H7 (cell line): ENCODE measurements at regions not wholly inside any gene's neighbourhood (a gene's known extent, or its start where the extent isn't known, plus 50 kb on each side); places are given as distances from the start of the nearest gene placed in this dataset.

Experiments
- DNase-seq: peaks from one replicate; pipeline ENCODE4 v3.0.0; 2012
- H3K27me3 ChIP-seq: 2 replicates; pipeline ENCODE4 v1.6.0; 2011; ENCODE audit warnings: mild to moderate bottlenecking, low read length; ENCODE audit not compliant: control insufficient read depth, insufficient read depth
- H3K36me3 ChIP-seq: replicated peaks from 2 replicates; pipeline ENCODE4 v1.5.1; 2011; ENCODE audit warnings: low read length; ENCODE audit not compliant: control insufficient read depth, insufficient read depth
- H3K4me3 ChIP-seq: 2 replicates; pipeline ENCODE4 v1.5.1; 2011; ENCODE audit warnings: low read depth, mild to moderate bottlenecking, control low read depth, low read length, moderate library complexity; ENCODE audit not compliant: insufficient read depth

- no peaks in the 10 kb centered on the region for H3K36me3 ChIP-seq
- peaks cover 97% of the 10 kb centered on the region for H3K27me3 ChIP-seq
- H3K4me3 ChIP-seq: no peak overlapping the region
- peak; percentile 18 for DNase-seq
Measured at GRCh38 chr11:16610213-16610737, 128.2 kb upstream of the C11orf58 start.

- H3K27me3 ChIP-seq: peaks cover 97% of the 10 kb centered on the region
- H3K4me3 ChIP-seq: no peak overlapping the region
- H3K36me3 ChIP-seq: no peaks in the 10 kb centered on the region
- no peak for DNase-seq
Measured at GRCh38 chr11:16609769-16610168, 128.7 kb upstream of the C11orf58 start.

DNA sequence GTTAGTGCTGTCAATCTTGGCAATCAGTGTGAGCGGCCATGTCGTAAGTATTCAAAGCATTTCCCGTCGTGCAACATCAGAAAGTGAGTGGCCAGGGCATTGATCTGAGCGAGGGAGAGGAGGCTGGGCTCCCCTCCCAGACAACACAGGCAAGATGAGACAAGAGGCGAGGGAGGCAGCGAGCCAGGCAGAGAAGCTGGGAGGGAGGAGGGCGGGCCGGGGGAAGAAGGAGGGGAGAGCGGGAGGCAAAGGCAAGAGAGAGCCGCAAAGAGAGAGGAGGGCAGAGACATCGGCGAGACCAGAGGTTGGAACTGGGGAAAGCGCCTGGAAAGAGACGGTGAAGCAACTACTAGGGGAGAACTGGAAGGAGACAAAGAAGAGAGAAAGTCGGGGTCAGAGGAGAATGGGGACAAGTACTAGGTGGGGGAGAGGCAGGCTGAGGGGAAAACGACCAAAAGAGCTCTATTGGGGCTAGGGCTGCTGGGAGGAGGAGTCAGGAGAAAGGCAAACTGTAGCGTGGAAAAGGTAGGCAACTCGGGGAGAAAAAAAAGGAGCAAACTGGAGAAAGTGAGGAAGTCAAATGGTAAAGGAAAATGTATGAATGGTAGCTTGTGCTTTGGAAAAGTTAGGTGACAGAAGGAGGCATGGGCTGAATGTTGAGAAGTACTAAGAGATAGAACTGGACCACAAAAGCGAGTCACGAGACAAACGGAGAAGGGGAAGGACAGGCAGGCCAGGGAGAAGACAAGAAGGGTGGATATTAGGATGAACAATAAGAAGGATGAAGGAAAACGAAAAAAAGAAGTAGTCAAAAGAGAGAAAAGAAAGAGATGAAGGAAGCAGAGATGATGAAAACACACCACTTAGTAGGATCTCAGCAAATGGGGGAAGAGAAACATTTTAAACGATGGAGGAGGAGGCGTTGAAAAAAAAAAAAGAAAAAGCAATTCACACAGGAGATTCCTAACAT lies 130.5 kb upstream of the C11orf58 start:
- DNase-seq: peak; percentile 84
- Histone ChIP-seq H3K4me3 (peak overlapping the region; percentile 41), H3K27me3 (peaks cover 98% of the 10 kb centered on the region), H3K36me3 (no peaks in the 10 kb centered on the region)

GRCh38 chr11:16606784-16607674 lies 131.4 kb upstream of the C11orf58 start:
- peak; percentile 75 for DNase-seq
- peaks cover 98% of the 10 kb centered on the region for H3K27me3 ChIP-seq
- peak overlapping the region; percentile 41 for H3K4me3 ChIP-seq
- H3K36me3 ChIP-seq: no peaks in the 10 kb centered on the region

GRCh38 chr11:16605894-16606783 lies 132.3 kb upstream of the C11orf58 start:
- H3K4me3 ChIP-seq: peak overlapping the region; percentile 41
- DNase-seq: peak; percentile 82
- H3K27me3 ChIP-seq: peaks cover 98% of the 10 kb centered on the region

GRCh38 chr11:16605389-16605893 lies 133.0 kb upstream of the C11orf58 start:
- H3K27me3 ChIP-seq: peaks cover 98% of the 10 kb centered on the region
- no peaks in the 10 kb centered on the region for H3K36me3 ChIP-seq
- DNase-seq: peak; percentile 70
- peak overlapping the region; percentile 34 for H3K4me3 ChIP-seq

More at GRCh38 chr11:16605894-16606783, 132.3 kb upstream of the C11orf58 start:
- H3K36me3 ChIP-seq: no peaks in the 10 kb centered on the region

DNA sequence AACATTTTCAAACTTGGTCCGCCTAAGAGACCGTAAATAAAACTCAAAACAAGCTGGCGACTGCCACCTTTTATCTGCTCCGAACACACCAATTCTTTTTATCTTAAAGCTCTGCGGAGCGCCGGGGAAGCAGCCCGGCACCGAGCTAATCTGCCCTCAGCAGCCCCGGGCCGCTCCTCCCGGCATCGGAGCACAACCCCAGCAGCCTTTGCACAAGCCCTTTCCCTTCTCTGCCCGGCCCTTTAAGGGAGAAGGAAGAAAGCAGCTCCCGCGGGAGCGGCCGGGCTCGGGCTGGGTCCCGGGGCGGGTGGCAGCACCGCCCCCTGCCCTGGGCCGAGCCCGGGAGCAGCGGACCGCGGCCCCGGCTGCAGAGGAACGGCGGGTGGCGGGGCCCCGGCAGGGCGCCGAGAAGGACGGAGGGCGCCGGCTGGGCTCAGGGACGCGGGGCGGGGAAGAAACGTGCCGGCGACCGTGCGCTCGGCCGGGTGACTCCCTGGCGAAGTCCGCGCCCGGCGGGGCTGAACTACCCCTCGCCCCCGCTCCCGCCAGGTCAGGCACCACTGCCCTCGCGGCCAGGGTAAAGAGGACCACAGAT lies 133.6 kb upstream of the C11orf58 start:
- peak; percentile 79 for DNase-seq
- Histone ChIP-seq H3K27me3 (peaks cover 98% of the 10 kb centered on the region), H3K4me3 (peak overlapping the region; percentile 34), H3K36me3 (no peaks in the 10 kb centered on the region)

DNA sequence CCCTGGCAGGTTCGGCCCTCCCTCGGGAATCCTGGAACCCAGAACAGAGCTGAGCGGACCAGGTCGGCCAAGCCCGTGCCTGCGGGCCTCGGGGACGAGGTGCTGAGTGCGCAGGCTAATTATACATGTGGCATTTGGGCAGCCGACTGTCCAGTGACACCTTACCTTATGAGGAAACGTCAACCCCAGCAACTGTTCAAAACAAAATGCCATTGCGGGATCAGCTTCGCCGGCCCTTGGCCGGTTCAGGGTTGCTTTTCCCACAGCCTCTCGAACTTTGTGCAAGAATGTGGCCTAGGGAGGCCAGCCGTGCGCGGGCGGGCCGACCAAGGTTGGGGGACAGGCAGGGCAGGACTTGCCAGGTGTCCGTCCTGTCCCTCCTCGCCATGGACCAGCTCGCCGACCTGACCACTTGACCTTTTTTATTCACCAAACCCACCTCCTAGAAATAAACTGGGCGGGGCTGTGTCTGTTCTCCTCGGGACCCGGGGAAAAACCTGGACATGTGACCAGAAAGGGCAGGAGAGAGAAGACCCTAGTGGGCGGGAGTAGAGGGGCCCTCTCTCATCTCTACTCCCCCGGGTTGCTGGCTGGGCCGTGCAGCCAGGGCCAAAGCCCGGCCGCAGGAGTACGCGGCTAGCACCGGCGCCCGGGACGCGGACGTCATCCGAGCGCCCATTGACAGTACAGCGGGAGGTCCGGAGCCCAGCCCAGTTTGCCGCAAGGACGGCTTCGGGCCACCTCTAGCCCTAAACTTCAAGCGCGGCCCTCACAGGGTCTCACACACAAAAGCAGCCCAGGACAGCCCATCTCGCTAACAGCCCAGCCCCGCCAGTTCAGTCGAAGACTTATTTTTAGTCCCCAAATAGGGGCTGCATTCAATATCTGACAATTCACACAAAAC lies 134.3 kb upstream of the C11orf58 start:
- H3K4me3 ChIP-seq: peak overlapping the region; percentile 34
- peaks cover 93% of the 10 kb centered on the region for H3K27me3 ChIP-seq
- no peaks in the 10 kb centered on the region for H3K36me3 ChIP-seq
- peak; percentile 72 for DNase-seq

DNA sequence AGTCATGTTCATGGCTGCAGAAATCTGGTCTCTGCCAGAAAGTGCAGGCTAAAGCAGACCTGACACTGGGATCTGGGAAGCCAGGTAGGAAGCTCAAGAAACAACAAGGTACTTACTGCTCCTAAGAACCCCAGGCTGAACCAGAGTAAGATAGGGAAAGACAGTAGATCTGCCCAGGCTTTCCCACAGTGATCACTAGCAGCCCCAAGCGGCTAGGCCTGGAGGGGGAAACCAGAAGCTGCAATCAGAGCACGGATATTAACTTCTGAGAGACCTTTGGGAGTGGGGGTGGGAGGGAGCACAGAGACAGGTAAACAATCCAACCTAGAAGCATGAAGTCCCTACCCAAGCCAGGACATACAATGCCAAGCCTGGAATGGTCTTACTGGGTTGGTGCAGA lies 135.2 kb upstream of the C11orf58 start:
- H3K4me3 ChIP-seq: no peak overlapping the region
- peaks cover 84% of the 10 kb centered on the region for H3K27me3 ChIP-seq
- DNase-seq: peak; percentile 34
- no peaks in the 10 kb centered on the region for H3K36me3 ChIP-seq

DNA sequence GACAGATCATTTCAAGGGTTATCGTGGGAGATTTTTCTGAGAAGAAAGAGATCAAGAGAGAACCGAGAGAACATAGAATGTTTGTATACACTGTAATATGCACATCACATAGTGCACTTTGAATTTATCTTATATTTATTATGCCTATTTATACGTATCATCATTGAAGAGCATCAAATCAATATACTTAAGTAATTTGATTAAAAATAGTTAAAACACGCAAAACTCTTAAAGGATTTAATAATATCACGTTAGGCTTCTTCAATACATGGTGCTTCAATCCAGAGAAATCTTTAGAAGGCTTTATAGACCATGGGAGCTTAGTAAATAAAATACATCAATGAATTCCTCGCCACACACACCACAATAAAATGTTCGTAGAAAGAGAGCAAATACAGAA lies 139.5 kb upstream of the C11orf58 start:
- peaks cover 43% of the 10 kb centered on the region for H3K27me3 ChIP-seq
- DNase-seq: no peak
- no peak overlapping the region for H3K4me3 ChIP-seq
- no peaks in the 10 kb centered on the region for H3K36me3 ChIP-seq

- Histone ChIP-seq H3K4me3 (no peak overlapping the region), H3K36me3 (no peaks in the 10 kb centered on the region), H3K27me3 (peaks cover 34% of the 10 kb centered on the region)
- DNase-seq: no peak
Measured at GRCh38 chr11:16598032-16598431, 140.4 kb upstream of the C11orf58 start.

- peaks cover 16% of the 10 kb centered on the region for H3K27me3 ChIP-seq
- DNase-seq: no peak
- H3K4me3 ChIP-seq: no peak overlapping the region
- H3K36me3 ChIP-seq: no peaks in the 10 kb centered on the region
Measured at GRCh38 chr11:16596231-16596630, 142.2 kb upstream of the C11orf58 start.
